A673 (cell line): ENCODE measurements at regions not wholly inside any gene's neighbourhood (a gene's known extent, or its start where the extent isn't known, plus 50 kb on each side); places are given as distances from the start of the nearest gene placed in this dataset.
"Not testable (repeated sequence)": the region's sequence is repeated elsewhere in the genome, so short reads cannot be mapped to it uniquely, and the experiment has no call there.

Source experiments
- BruUV-seq: library from RNA; stranded (reverse); fragments of 400-500 nt; replicated peaks from 2 replicates; lab custom pipeline; 2021; lab: Mats Ljungman, UMichigan
- CTCF ChIA-PET: fragments of 300-600 bp; sonication (Branson Sonifier 250); formaldehyde crosslinking; loops from one replicate; lab custom pipeline; 2022; ENCODE audit warnings: antibody characterized with exemption; lab: Charles Lee
- POLR2A ChIA-PET: fragments of 300-600 bp; sonication (Branson Sonifier 250); formaldehyde crosslinking; loops from one replicate; lab custom pipeline; 2022; ENCODE audit warnings: antibody characterized with exemption; ENCODE audit not compliant: low non-redundant PET; lab: Charles Lee
- DNase-seq: peaks from one replicate; pipeline ENCODE4 v3.0.0-alpha.2; 2015; ENCODE audit warnings: low spot score
- H3K27ac ChIP-seq: fragments of 200-600 bp; sonication (generic); 2 replicates; pipeline ENCODE4 v1.5.1; 2016; ENCODE audit warnings: mixed run types, low read depth, mild to moderate bottlenecking, mixed read lengths, antibody characterized with exemption, low read length; ENCODE audit not compliant: poor library complexity, severe bottlenecking
- H3K27me3 ChIP-seq: fragments of 200-600 bp; sonication (generic); replicated peaks from 2 replicates; pipeline ENCODE4 v1.6.1; 2017; ENCODE audit warnings: mixed run types, low read depth, mild to moderate bottlenecking, mixed read lengths, antibody characterized with exemption, low read length; ENCODE audit not compliant: insufficient read depth, poor library complexity
- H3K36me3 ChIP-seq: fragments of 200-600 bp; sonication (generic); 2 replicates; pipeline ENCODE4 v1.6.1; 2016; ENCODE audit warnings: mixed run types, mild to moderate bottlenecking, mixed read lengths, antibody characterized with exemption, low read length; ENCODE audit not compliant: insufficient read depth, poor library complexity, severe bottlenecking
- H3K4me1 ChIP-seq: fragments of 200-600 bp; sonication (generic); 2 replicates; pipeline ENCODE4 v1.6.1; 2017; ENCODE audit warnings: mixed run types, mild to moderate bottlenecking, mixed read lengths, antibody characterized with exemption, low read length; ENCODE audit not compliant: insufficient read depth, poor library complexity, severe bottlenecking
- H3K4me3 ChIP-seq: fragments of 200-600 bp; sonication (generic); 2 replicates; pipeline ENCODE4 v1.5.1; 2016; ENCODE audit warnings: low read depth, mixed run types, mild to moderate bottlenecking, mixed read lengths, low read length; ENCODE audit not compliant: poor library complexity, severe bottlenecking
- H3K9me3 ChIP-seq: fragments of 200-600 bp; sonication (generic); 2 replicates; pipeline ENCODE4 v1.6.1; 2016; ENCODE audit warnings: mixed run types, low read depth, mild to moderate bottlenecking, mixed read lengths, antibody characterized with exemption, low read length; ENCODE audit not compliant: poor library complexity, severe bottlenecking
- EZH2 ChIP-seq: fragments of 200-600 bp; sonication (generic); IDR thresholded peaks from 2 replicates; pipeline ENCODE4 v1.6.1; 2017; ENCODE audit warnings: borderline replicate concordance, low read depth, mild to moderate bottlenecking, mixed read lengths, antibody characterized with exemption, low read length; ENCODE audit not compliant: poor library complexity, severe bottlenecking
- intact Hi-C: fragments of 100-400 bp; cut with micrococcal nuclease; formaldehyde crosslinking; loops from one replicate; pipeline ENCODE4 v1.10.0; 2022; ENCODE audit not compliant: unreplicated experiment
- TF ChIP-seq, protein P1 (sequence below): fragments of 300-800, 200-600 bp; sonication (generic); conservative IDR thresholded peaks from 2 replicates; pipeline ENCODE4 v1.5.1; 2017; ENCODE audit warnings: low read depth, mild to moderate bottlenecking, antibody characterized with exemption, low read length, moderate library complexity, mixed read lengths

DNA sequence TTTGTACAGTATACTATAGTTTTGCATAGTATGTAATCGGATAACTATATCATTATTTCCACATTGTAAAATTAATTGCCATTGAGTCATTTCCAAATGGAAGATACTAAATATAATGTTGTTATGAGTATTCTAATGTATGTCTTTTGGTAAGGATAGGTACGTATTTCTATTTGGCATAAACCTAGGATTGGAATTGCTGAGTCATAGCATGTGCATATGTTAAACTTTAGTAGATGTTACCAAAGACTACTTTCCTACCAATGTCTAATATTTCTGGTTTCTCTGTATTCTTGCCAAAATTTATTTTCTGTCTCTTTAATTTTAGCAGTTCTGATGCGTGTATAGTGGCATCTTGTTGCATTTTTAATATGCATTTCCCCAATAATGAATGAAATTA lies 825.1 kb upstream of the ARRDC3 start:
- Histone ChIP-seq H3K27me3 (no peaks in the 10 kb centered on the region), H3K4me3 (no peak overlapping the region), H3K9me3 (peaks cover 13% of the 10 kb centered on the region), H3K4me1 (no peaks in the 10 kb centered on the region), H3K27ac (no peak overlapping the region), H3K36me3 (no peaks in the 10 kb centered on the region)
- BruUV-seq, result no TSS peak
- TF ChIP-seq, protein P1, sequence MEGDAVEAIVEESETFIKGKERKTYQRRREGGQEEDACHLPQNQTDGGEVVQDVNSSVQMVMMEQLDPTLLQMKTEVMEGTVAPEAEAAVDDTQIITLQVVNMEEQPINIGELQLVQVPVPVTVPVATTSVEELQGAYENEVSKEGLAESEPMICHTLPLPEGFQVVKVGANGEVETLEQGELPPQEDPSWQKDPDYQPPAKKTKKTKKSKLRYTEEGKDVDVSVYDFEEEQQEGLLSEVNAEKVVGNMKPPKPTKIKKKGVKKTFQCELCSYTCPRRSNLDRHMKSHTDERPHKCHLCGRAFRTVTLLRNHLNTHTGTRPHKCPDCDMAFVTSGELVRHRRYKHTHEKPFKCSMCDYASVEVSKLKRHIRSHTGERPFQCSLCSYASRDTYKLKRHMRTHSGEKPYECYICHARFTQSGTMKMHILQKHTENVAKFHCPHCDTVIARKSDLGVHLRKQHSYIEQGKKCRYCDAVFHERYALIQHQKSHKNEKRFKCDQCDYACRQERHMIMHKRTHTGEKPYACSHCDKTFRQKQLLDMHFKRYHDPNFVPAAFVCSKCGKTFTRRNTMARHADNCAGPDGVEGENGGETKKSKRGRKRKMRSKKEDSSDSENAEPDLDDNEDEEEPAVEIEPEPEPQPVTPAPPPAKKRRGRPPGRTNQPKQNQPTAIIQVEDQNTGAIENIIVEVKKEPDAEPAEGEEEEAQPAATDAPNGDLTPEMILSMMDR, result no peak
- no peak for TF ChIP-seq EZH2
- ChIA-PET POLR2A (no interaction called here), CTCF (no interaction called here)
- intact Hi-C loops, result no loop called here
- DNase-seq, result no peak

DNA sequence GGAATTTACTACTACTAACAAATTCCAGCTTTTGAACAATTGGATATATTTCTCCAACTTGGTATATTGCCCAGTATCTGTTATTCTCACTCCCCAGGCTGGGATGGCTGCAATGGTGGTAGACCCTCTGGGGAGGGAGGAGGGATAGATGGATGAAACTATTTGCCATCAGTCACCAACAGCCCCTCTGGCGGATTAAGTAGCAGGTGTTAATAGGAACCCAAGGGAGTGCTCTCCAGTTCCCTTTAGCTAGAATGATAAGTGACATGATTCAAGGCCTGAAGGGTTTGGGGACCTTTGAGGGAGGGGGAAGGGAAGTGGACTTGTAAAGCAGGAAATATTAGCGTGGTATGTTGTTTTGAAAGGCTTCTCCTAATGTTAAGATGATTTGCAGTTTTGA lies 824.0 kb upstream of the ARRDC3 start:
- Histone ChIP-seq H3K4me3 (no peak overlapping the region), H3K9me3 (peaks cover 6% of the 10 kb centered on the region), H3K36me3 (no peaks in the 10 kb centered on the region), H3K4me1 (no peaks in the 10 kb centered on the region), H3K27ac (no peak overlapping the region), H3K27me3 (no peaks in the 10 kb centered on the region)
- intact Hi-C loops, result no loop called here
- POLR2A ChIA-PET, result no interaction called here
- CTCF ChIA-PET, result no interaction called here
- no peak for TF ChIP-seq EZH2
- TF ChIP-seq, protein P1, result no peak
- DNase-seq, result no peak
- no TSS peak for BruUV-seq

DNA sequence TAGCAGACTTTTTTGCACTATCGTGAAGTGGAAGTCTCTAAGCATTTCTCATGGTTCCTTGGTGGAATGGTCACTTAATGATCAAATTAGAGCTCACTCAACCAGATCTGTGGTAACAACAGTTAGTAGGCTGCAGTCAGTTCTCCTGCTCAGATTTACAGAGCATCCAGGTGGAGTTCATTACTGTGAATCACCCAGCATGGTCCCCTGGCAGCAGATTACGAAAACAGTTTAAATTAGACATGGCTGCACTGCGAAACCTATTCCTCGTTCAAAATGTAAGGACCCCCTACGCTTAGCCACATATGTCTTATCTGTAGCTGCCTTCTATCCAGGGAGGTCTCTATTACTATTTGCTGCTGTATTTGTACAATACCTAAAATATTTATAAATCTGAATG lies 823.6 kb upstream of the ARRDC3 start:
- TF ChIP-seq, protein P1, result no peak
- no peak for TF ChIP-seq EZH2
- H3K36me3 ChIP-seq, result no peaks in the 10 kb centered on the region
- no TSS peak for BruUV-seq

DNA sequence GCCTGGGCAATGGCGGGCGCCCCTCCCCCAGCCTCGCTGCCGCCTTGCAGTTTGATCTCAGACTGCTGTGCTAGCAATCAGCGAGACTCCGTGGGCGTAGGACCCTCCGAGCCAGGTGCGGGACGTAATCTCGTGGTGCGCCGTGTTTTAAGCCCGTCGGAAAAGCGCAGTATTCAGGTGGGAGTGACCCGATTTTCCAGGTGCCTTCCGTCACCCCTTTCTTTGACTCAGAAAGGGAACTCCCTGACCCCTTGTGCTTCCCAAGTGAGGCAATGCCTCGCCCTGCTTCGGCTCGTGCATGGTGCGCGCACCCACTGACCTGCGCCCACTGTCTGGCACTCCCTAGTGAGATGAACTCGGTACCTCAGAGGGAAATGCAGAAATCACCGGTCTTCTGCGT lies 815.9 kb upstream of the ARRDC3 start:
- H3K4me3 ChIP-seq, BruUV-seq, DNase-seq, H3K27me3 ChIP-seq, H3K4me1 ChIP-seq, H3K27ac ChIP-seq, H3K9me3 ChIP-seq, CTCF ChIA-PET, intact Hi-C loops, H3K36me3 ChIP-seq, POLR2A ChIA-PET: not testable (repeated sequence)

More for the DNA sequence above, 823.6 kb upstream of the ARRDC3 start:
- H3K4me3 ChIP-seq, result no peak overlapping the region
- H3K27me3 ChIP-seq, result no peaks in the 10 kb centered on the region
- no peak overlapping the region for H3K27ac ChIP-seq
- no peak for DNase-seq
- POLR2A ChIA-PET, result no interaction called here
- H3K4me1 ChIP-seq, result no peaks in the 10 kb centered on the region
- CTCF ChIA-PET, result no interaction called here
- intact Hi-C loops, result no loop called here
- H3K9me3 ChIP-seq, result peaks cover 6% of the 10 kb centered on the region
